T-cell (primary cell): ENCODE measurements at regions not wholly inside any gene's neighbourhood (a gene's known extent, or its start where the extent isn't known, plus 50 kb on each side); places are given as distances from the start of the nearest gene placed in this dataset.
"Not testable (repeated sequence)": the region's sequence is repeated elsewhere in the genome, so short reads cannot be mapped to it uniquely, and the experiment has no call there.

ENCODE experiments used
- ATAC-seq, 4 experiments: fragments of 200-7000 bp in 3 of 4; fragments of 150-1000 bp in 1 of 4; cut with Tn5 transposase; replicated peaks in 1 of 4; 1 replicate in 3 of 4; 2 replicates in 1 of 4; pipeline ENCODE4 v1.10.0; 2021; ENCODE audit warnings: moderate library complexity in 3 of 4, mild to moderate bottlenecking in 2 of 4, moderate number of reproducible peaks in 1 of 4
- CTCF ChIA-PET, 2 donors: fragments of 300-600 bp; sonication (Branson Sonifier 250); formaldehyde crosslinking; loops; one replicate each; lab custom pipeline; 2022; ENCODE audit warnings: antibody characterized with exemption in 2 of 2; lab: Charles Lee
- POLR2A ChIA-PET, 2 donors: fragments of 300-600 bp; sonication (Branson Sonifier 250); formaldehyde crosslinking; loops; one replicate each; lab custom pipeline; 2022; ENCODE audit warnings: antibody characterized with exemption in 2 of 2; lab: Charles Lee
- DNase-seq, 35 experiments: peaks; one replicate each; pipeline versions ENCODE4 v3.0.0 to v3.0.0-alpha.2; 2013 to 2023
- H3K27ac ChIP-seq: one replicate; pipeline ENCODE4 v1.5.1; 2013; ENCODE audit warnings: low read length
- H3K27me3 ChIP-seq, 2 experiments: replicated peaks in 1 of 2; 1 replicate in 1 of 2; 2 replicates in 1 of 2; pipeline versions ENCODE4 v1.6.1 to v1.7.0; 2013; ENCODE audit warnings: low read length in 1 of 2, mixed read lengths in 1 of 2; ENCODE audit not compliant: control insufficient read depth in 2 of 2, insufficient read depth in 2 of 2; ENCODE audit errors: extremely low read depth in 1 of 2
- H3K36me3 ChIP-seq, 2 donors: 1 replicate in 1 of 2; 2 replicates in 1 of 2; pipeline versions ENCODE4 v1.6.1 to v1.7.0; 2013; ENCODE audit warnings: low read length in 1 of 2; ENCODE audit not compliant: control insufficient read depth in 2 of 2, insufficient read depth in 1 of 2; ENCODE audit errors: extremely low read depth in 1 of 2
- H3K4me1 ChIP-seq, 2 experiments: 1 replicate in 1 of 2; 2 replicates in 1 of 2; pipeline versions ENCODE4 v1.6.1 to v1.7.0; 2013; ENCODE audit warnings: low read length in 2 of 2, mixed read lengths in 1 of 2; ENCODE audit not compliant: insufficient read depth in 2 of 2, control insufficient read depth in 1 of 2; ENCODE audit errors: extremely low read depth in 1 of 2
- H3K4me3 ChIP-seq, 2 donors: 1 replicate in 1 of 2; 2 replicates in 1 of 2; pipeline versions ENCODE4 v1.5.1 to v1.7.0; 2013; ENCODE audit warnings: mild to moderate bottlenecking in 2 of 2, low read length in 1 of 2, moderate library complexity in 1 of 2; ENCODE audit not compliant: control insufficient read depth in 1 of 2; ENCODE audit errors: extremely low read depth in 1 of 2
- H3K9me3 ChIP-seq: 2 replicates; pipeline ENCODE4 v1.7.0; 2013
- H3K27ac Mint-ChIP-seq, 2 donors: one replicate each; pipeline ENCODE4 v1.8.0; 2020 to 2021; ENCODE audit warnings: mild to moderate bottlenecking in 2 of 2, mixed read lengths in 2 of 2
- H3K27me3 Mint-ChIP-seq, 2 donors: one replicate each; pipeline ENCODE4 v1.8.0; 2021 to 2022; ENCODE audit warnings: mixed read lengths in 2 of 2
- H3K36me3 Mint-ChIP-seq: one replicate; pipeline ENCODE4 v1.8.0; 2021; ENCODE audit warnings: mixed read lengths
- H3K4me1 Mint-ChIP-seq, 3 donors: one replicate each; pipeline ENCODE4 v1.8.0; 2020 to 2022; ENCODE audit warnings: mixed read lengths in 3 of 3, mild to moderate bottlenecking in 1 of 3
- H3K4me3 Mint-ChIP-seq, 3 donors: one replicate each; pipeline ENCODE4 v1.8.0; 2020 to 2022; ENCODE audit warnings: mild to moderate bottlenecking in 3 of 3, mixed read lengths in 3 of 3, moderate library complexity in 3 of 3
- H3K9me3 Mint-ChIP-seq, 3 donors: one replicate each; pipeline ENCODE4 v1.8.0; 2020 to 2022; ENCODE audit warnings: mixed read lengths in 3 of 3
- WGBS: methylation state at CpG from one replicate; pipeline ENCODE4 v1.1.5; 2013; ENCODE audit warnings: missing lambda C conversion rate; ENCODE audit not compliant: insufficient coverage; 5-methylcytosine and 5-hydroxymethylcytosine counted together

- Histone ChIP-seq H3K4me1 (no peaks in the 10 kb centered on the region), H3K27me3 (peaks cover 0 to 2% of the 10 kb centered on the region in 2 experiments), H3K4me3 (no peak overlapping the region), H3K36me3 (no peaks in the 10 kb centered on the region), H3K27ac (no peak overlapping the region), H3K9me3 (no peaks in the 10 kb centered on the region)
- POLR2A ChIA-PET: no interaction called here
- WGBS: 100% methylated on average over 1 of the region's 3 CpGs
- Mint-ChIP-seq H3K4me3 (no peak overlapping the region), H3K36me3 (peaks cover 12% of the 10 kb centered on the region), H3K27ac (no peak overlapping the region), H3K4me1 (no peaks in the 10 kb centered on the region), H3K27me3 (no peaks in the 10 kb centered on the region), H3K9me3 (peaks cover 23 to 44% (median 29%) of the 10 kb centered on the region in 3 donors)
- ATAC-seq (no peak), DNase-seq (no peak)
- CTCF ChIA-PET: no interaction called here
Observed at GRCh38 chrX:2162695-2163094, 338.1 kb downstream of the DHRSX start.

GRCh38 chrX:2159861-2160260, 340.9 kb downstream of the DHRSX start:
- Mint-ChIP-seq H3K9me3 (peaks cover 24 to 47% (median 26%) of the 10 kb centered on the region in 3 donors), H3K27me3 (peaks cover 0 to 3% of the 10 kb centered on the region in 2 donors), H3K36me3 (peaks cover 12% of the 10 kb centered on the region), H3K4me3 (no peak overlapping the region), H3K4me1 (no peaks in the 10 kb centered on the region), H3K27ac (no peak overlapping the region)
- no peak overlapping the region for H3K4me3 ChIP-seq
- no peaks in the 10 kb centered on the region for H3K36me3 ChIP-seq
- POLR2A ChIA-PET: no interaction called here
- ATAC-seq (no peak), DNase-seq (no peak)
- WGBS: 0% methylated on average over 1 of the region's 3 CpGs
- H3K9me3 ChIP-seq: no peaks in the 10 kb centered on the region
- peaks cover 0 to 2% of the 10 kb centered on the region in 2 experiments for H3K27me3 ChIP-seq
- no peak overlapping the region for H3K27ac ChIP-seq
- CTCF ChIA-PET: no interaction called here
- no peaks in the 10 kb centered on the region for H3K4me1 ChIP-seq

DNA sequence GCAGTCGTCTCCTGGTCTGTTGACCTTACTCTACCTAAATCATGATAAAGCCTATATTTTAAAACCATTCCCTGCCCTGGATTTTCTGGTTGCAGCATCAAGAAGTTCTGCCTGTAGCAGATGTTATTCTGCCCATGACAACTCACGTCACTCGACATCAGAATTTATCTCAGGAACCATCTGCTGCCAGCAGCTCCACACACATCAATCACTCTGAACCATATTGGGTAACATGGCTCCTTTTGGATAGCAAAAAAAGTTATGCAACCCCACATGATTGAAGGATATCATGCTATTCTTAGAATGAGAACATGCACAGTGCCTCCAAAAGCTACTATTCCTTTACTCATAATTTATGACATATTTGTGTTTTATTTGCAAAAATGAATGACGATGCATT, 341.4 kb downstream of the DHRSX start:
- Mint-ChIP-seq H3K4me1 (no peaks in the 10 kb centered on the region), H3K4me3 (no peak overlapping the region), H3K27ac (no peak overlapping the region), H3K27me3 (peaks cover 0 to 3% of the 10 kb centered on the region in 2 donors), H3K36me3 (peaks cover 12% of the 10 kb centered on the region), H3K9me3 (peaks cover 24 to 50% (median 27%) of the 10 kb centered on the region in 3 donors)
- H3K9me3 ChIP-seq: no peaks in the 10 kb centered on the region
- 3% methylated on average over 3 of the region's 4 CpGs for WGBS
- no peak overlapping the region for H3K4me3 ChIP-seq
- ATAC-seq (no peak), DNase-seq (no peak)
- ChIA-PET POLR2A (no interaction called here), CTCF (no interaction called here)
- H3K27me3 ChIP-seq: no peaks in the 10 kb centered on the region
- no peaks in the 10 kb centered on the region for H3K36me3 ChIP-seq
- H3K27ac ChIP-seq: no peak overlapping the region
- H3K4me1 ChIP-seq: no peaks in the 10 kb centered on the region

- DNase-seq (no peak), ATAC-seq (no peak)
- Mint-ChIP-seq H3K4me1 (no peaks in the 10 kb centered on the region), H3K9me3 (peaks cover 20 to 54% (median 34%) of the 10 kb centered on the region in 3 donors), H3K27me3 (no peaks in the 10 kb centered on the region), H3K36me3 (peaks cover 3% of the 10 kb centered on the region), H3K27ac (no peak overlapping the region), H3K4me3 (no peak overlapping the region)
- WGBS: 90% methylated on average over 2 of the region's 3 CpGs
- Histone ChIP-seq H3K4me1 (no peaks in the 10 kb centered on the region), H3K27me3 (no peaks in the 10 kb centered on the region), H3K9me3 (peaks cover 4% of the 10 kb centered on the region), H3K4me3 (no peak overlapping the region), H3K36me3 (no peaks in the 10 kb centered on the region), H3K27ac (no peak overlapping the region)
- ChIA-PET POLR2A (no interaction called here), CTCF (no interaction called here)
Observed at GRCh38 chrX:2150722-2151121, 350.1 kb downstream of the DHRSX start.

- DNase-seq, H3K4me3 ChIP-seq, H3K27me3 Mint-ChIP-seq, H3K36me3 ChIP-seq, H3K4me3 Mint-ChIP-seq, H3K27ac ChIP-seq, H3K27ac Mint-ChIP-seq, ATAC-seq, H3K4me1 Mint-ChIP-seq, H3K36me3 Mint-ChIP-seq, H3K9me3 ChIP-seq, CTCF ChIA-PET, H3K27me3 ChIP-seq, POLR2A ChIA-PET, H3K4me1 ChIP-seq: not testable (repeated sequence)
- peaks cover 19 to 48% (median 33%) of the 10 kb centered on the region in 3 donors for H3K9me3 Mint-ChIP-seq
- WGBS: no CpG with 5 or more reads among the region's 2 CpGs
Observed at GRCh38 chrX:2150014-2150413, 350.8 kb downstream of the DHRSX start.

GRCh38 chrX:2149055-2149454, 351.7 kb downstream of the DHRSX start:
- H3K36me3 Mint-ChIP-seq, CTCF ChIA-PET, DNase-seq, ATAC-seq, H3K4me3 ChIP-seq, H3K27ac ChIP-seq, H3K36me3 ChIP-seq, H3K4me1 ChIP-seq, H3K27ac Mint-ChIP-seq, H3K4me3 Mint-ChIP-seq, H3K4me1 Mint-ChIP-seq, H3K9me3 ChIP-seq, POLR2A ChIA-PET, H3K27me3 ChIP-seq, H3K27me3 Mint-ChIP-seq: not testable (repeated sequence)
- WGBS: 87% methylated on average over 3 of the region's 3 CpGs
- peaks cover 19 to 48% (median 31%) of the 10 kb centered on the region in 3 donors for H3K9me3 Mint-ChIP-seq

- H3K9me3 ChIP-seq: peaks cover 4% of the 10 kb centered on the region
- H3K4me1 ChIP-seq: no peaks in the 10 kb centered on the region
- H3K27ac Mint-ChIP-seq: no peak overlapping the region
- peaks cover 0 to 6% of the 10 kb centered on the region in 2 experiments for H3K27me3 ChIP-seq
- no peaks in the 10 kb centered on the region for H3K27me3 Mint-ChIP-seq
- no peak overlapping the region for H3K4me3 Mint-ChIP-seq
- no peaks in the 10 kb centered on the region for H3K36me3 ChIP-seq
- no peak overlapping the region for H3K27ac ChIP-seq
- no peak for DNase-seq
- peaks cover 19 to 48% (median 31%) of the 10 kb centered on the region in 3 donors for H3K9me3 Mint-ChIP-seq
- peaks cover 3% of the 10 kb centered on the region for H3K36me3 Mint-ChIP-seq
- no peak for ATAC-seq
- H3K4me3 ChIP-seq: no peak overlapping the region
- POLR2A ChIA-PET: no interaction called here
- WGBS: no CpG with 5 or more reads among the region's 3 CpGs
- H3K4me1 Mint-ChIP-seq: no peaks in the 10 kb centered on the region
- CTCF ChIA-PET: no interaction called here
Observed at GRCh38 chrX:2147928-2148327, 352.8 kb downstream of the DHRSX start.
